Tibial nerve (tissue), 4 donors: ENCODE measurements at regions not wholly inside any gene's neighbourhood (a gene's known extent, or its start where the extent isn't known, plus 50 kb on each side); places are given as distances from the start of the nearest gene placed in this dataset.

Experiments used
- DNase-seq, 2 donors: peaks; one replicate each; pipeline ENCODE4 v3.0.0-alpha.2; 2019; ENCODE audit warnings: low spot score in 2 of 2
- H3K27ac ChIP-seq, 4 donors: fragments of 200-600 bp; sonication (generic) in 3 of 4; one replicate each; pipeline ENCODE4 v1.5.1; 2017 to 2019; ENCODE audit warnings: mild to moderate bottlenecking in 1 of 4
- H3K27me3 ChIP-seq, 2 donors: fragments of 200-600 bp; sonication (generic) in 1 of 2; one replicate each; pipeline versions ENCODE4 v1.5.1 to v1.6.0; 2017 to 2019
- H3K36me3 ChIP-seq, 3 donors: fragments of 200-600 bp; sonication (generic); one replicate each; pipeline ENCODE4 v1.5.1; 2018 to 2019
- H3K4me1 ChIP-seq, 4 donors: fragments of 200-600 bp; sonication (generic) in 3 of 4; one replicate each; pipeline ENCODE4 v1.5.1; 2017 to 2019
- H3K4me3 ChIP-seq, 4 donors: fragments of 200-600 bp; sonication (generic) in 3 of 4; one replicate each; pipeline ENCODE4 v1.5.1; 2017 to 2019; ENCODE audit warnings: mild to moderate bottlenecking in 1 of 4, moderate library complexity in 1 of 4
- H3K9me3 ChIP-seq, 4 donors: fragments of 200-600 bp; sonication (generic) in 3 of 4; one replicate each; pipeline ENCODE4 v1.5.1; 2017 to 2019
- EP300 ChIP-seq, 2 donors: sonication (generic); formaldehyde crosslinking; IDR thresholded peaks; one replicate each; pipeline ENCODE4 v1.6.1; 2017; ENCODE audit warnings: antibody characterized with exemption in 2 of 2, mild to moderate bottlenecking in 1 of 2
- POLR2A ChIP-seq, 2 donors: fragments of 450-650 bp; IDR thresholded peaks; one replicate each; pipeline ENCODE4 v1.6.1; 2017; ENCODE audit warnings: antibody characterized with exemption in 2 of 2, mild to moderate bottlenecking in 2 of 2, moderate library complexity in 2 of 2
- WGBS, 2 donors: methylation state at CpG; one replicate each; pipeline ENCODE4 v1.1.5; 2018; 5-methylcytosine and 5-hydroxymethylcytosine counted together
- TF ChIP-seq, protein P1 (sequence below), 5 experiments: fragments of 200-600 bp in 3 of 5; fragments of 450-650 bp in 2 of 5; sonication (generic) in 3 of 5; IDR thresholded peaks; one replicate each; pipeline ENCODE4 v1.5.1; 2016 to 2019; ENCODE audit warnings: antibody characterized with exemption in 5 of 5, mild to moderate bottlenecking in 3 of 5, moderate library complexity in 2 of 5

DNA sequence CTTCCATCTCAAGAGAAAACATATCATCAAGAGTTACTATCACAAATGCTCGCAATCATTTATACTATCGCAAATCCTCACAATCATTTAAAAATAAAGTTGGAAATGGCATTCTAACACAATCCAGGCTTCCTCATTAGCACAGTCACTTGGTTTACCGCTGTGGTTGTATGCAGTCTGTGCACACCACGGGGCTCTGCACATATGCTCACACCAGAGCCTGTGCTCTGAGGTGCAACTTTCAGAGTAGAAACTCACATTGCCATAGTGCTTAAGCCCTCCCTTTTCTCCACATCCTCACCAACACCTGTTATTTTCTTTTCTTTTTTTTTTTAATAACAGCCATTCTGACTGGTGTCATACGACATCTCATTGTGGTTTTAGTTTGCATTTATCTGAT, 235.6 kb upstream of the KLF6 start:
- TF ChIP-seq, protein P1, sequence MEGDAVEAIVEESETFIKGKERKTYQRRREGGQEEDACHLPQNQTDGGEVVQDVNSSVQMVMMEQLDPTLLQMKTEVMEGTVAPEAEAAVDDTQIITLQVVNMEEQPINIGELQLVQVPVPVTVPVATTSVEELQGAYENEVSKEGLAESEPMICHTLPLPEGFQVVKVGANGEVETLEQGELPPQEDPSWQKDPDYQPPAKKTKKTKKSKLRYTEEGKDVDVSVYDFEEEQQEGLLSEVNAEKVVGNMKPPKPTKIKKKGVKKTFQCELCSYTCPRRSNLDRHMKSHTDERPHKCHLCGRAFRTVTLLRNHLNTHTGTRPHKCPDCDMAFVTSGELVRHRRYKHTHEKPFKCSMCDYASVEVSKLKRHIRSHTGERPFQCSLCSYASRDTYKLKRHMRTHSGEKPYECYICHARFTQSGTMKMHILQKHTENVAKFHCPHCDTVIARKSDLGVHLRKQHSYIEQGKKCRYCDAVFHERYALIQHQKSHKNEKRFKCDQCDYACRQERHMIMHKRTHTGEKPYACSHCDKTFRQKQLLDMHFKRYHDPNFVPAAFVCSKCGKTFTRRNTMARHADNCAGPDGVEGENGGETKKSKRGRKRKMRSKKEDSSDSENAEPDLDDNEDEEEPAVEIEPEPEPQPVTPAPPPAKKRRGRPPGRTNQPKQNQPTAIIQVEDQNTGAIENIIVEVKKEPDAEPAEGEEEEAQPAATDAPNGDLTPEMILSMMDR (IDR thresholded peaks at IDR 0.05) = no peak
- TF ChIP-seq EP300 (IDR thresholded peaks at IDR 0.05) (no peak), POLR2A (IDR thresholded peaks at IDR 0.05) (no peak)
- no peaks in the 10 kb centered on the region for H3K4me1 ChIP-seq
- no peak overlapping the region for H3K4me3 ChIP-seq
- H3K27me3 ChIP-seq = no peaks in the 10 kb centered on the region
- DNase-seq = no peak
- no peaks in the 10 kb centered on the region for H3K36me3 ChIP-seq
- no peak overlapping the region for H3K27ac ChIP-seq
- WGBS, 2 donors = 96% methylated on average over 5 of the region's 5 CpGs
- no peaks in the 10 kb centered on the region for H3K9me3 ChIP-seq

DNA sequence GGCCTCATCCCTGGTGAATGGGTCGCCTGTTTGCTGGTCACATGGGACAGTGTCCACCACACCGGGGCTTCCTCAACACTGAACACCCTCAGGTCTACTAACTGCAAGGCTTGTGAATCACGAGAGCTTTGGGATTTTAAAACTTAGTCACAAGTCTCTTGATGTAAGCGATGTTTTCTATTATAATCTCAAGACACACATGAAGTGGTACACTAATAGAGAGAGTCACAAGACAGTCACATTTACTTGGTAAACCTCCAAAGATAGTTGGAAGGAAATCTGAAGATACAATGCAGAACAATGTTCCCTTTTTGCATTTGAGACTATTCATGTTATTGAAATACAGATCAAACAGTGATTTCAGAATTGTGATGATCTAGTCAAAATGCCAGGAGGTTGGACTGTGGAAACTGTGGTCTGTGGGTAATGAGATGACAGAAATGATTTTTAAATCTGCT, 233.1 kb upstream of the KLF6 start:
- Histone ChIP-seq H3K4me3 (no peak overlapping the region), H3K36me3 (no peaks in the 10 kb centered on the region), H3K9me3 (no peaks in the 10 kb centered on the region), H3K4me1 (no peaks in the 10 kb centered on the region), H3K27ac (peak overlapping the region in 2 of 4 donors; percentile 7 to 23), H3K27me3 (no peaks in the 10 kb centered on the region)
- TF ChIP-seq EP300 (IDR thresholded peaks at IDR 0.05) = peak in 1 of 2 donors; percentile 45
- TF ChIP-seq POLR2A (IDR thresholded peaks at IDR 0.05) = no peak
- WGBS, 2 donors = 54 to 63% methylated on average over 4 of the region's 4 CpGs
- no peak for DNase-seq

DNA sequence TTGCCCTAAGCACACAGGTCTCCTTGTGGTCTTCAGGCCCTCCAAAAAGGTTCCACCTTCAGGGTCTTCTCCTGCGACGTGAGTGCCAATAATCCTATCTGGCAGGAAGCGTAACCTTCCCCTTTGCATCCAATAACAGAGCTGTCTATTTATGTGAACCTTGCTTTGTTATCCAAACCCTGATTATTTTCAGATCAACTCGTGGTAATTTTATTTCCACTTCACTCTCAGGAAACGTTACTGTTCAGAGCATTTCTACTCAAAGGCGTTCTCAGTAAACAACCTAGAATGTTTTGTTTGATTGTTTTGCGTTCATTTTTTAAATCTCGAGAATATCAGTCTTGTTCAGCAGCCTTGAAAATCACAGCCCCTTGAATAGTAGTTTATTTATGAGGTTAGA, 232.3 kb upstream of the KLF6 start:
- Histone ChIP-seq H3K9me3 (no peaks in the 10 kb centered on the region), H3K4me3 (no peak overlapping the region), H3K27me3 (no peaks in the 10 kb centered on the region), H3K36me3 (no peaks in the 10 kb centered on the region), H3K4me1 (no peaks in the 10 kb centered on the region), H3K27ac (peak overlapping the region in 2 of 4 donors; percentile 7 to 23)
- DNase-seq = no peak
- TF ChIP-seq EP300 (IDR thresholded peaks at IDR 0.05) = no peak
- no peak for TF ChIP-seq POLR2A (IDR thresholded peaks at IDR 0.05)
- TF ChIP-seq, protein P1 (IDR thresholded peaks at IDR 0.05) = no peak
- 57% methylated on average over 8 of the region's 8 CpGs for WGBS, 2 donors

DNA sequence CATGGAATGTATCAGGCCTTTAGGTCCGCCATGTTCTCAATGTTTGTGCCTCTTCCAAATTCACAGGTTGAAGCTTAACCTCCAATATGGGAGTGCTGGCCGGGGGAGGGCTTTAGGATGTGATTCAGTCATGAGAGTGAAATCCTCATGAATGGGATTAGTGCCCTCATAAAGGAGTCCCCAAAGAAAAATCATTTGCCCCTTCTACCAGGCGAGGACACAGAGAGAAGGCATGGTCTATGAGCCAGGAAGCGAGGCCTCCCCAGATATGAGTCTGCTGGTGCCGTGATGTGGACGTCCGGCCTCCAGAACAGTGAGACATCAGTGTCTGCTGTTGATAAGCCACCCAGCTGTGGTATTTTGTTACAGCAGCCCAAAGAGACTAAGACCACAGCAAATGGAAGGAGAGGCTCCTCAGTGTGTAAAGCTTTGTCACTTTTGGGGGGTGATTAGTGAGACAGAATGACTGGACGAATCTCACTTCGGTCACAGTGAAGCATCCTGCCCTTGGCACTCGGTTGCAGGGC, 231.3 kb upstream of the KLF6 start:
- Histone ChIP-seq H3K36me3 (no peaks in the 10 kb centered on the region), H3K27me3 (no peaks in the 10 kb centered on the region), H3K4me3 (no peak overlapping the region), H3K27ac (no peak overlapping the region), H3K9me3 (no peaks in the 10 kb centered on the region), H3K4me1 (no peaks in the 10 kb centered on the region)
- DNase-seq = no peak
- 95 to 98% methylated on average over 10 of the region's 10 CpGs for WGBS, 2 donors
- TF ChIP-seq, protein P1 (IDR thresholded peaks at IDR 0.05) = no peak
- TF ChIP-seq EP300 (IDR thresholded peaks at IDR 0.05) (no peak), POLR2A (IDR thresholded peaks at IDR 0.05) (no peak)

DNA sequence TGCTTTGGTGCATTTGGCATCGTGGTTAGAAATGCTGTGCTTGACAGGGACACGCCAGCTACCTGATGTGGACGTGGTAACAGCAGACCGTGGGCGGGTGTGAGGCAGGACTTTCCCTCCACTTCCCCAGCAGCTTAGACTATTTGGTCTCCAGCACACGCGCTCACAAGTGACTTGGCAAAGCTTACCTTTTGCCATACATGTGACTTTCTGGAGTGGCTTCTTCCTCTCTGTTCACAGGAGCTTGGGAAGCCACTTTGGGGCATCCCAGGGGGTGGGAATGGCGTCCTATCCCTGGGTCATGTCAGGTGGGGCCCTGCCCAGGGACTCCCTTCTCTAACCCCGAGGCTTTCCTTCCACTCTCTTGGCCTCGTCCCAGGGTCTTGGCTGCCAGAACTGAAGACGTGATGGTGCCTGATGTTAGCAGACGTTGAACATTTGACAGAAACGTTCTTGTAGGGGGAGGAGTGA, 228.7 kb upstream of the KLF6 start:
- TF ChIP-seq EP300 (IDR thresholded peaks at IDR 0.05) = no peak
- TF ChIP-seq, protein P1 (IDR thresholded peaks at IDR 0.05) = no peak
- TF ChIP-seq POLR2A (IDR thresholded peaks at IDR 0.05) = no peak
- Histone ChIP-seq H3K36me3 (no peaks in the 10 kb centered on the region), H3K27me3 (no peaks in the 10 kb centered on the region), H3K4me3 (no peak overlapping the region), H3K9me3 (no peaks in the 10 kb centered on the region), H3K4me1 (no peaks in the 10 kb centered on the region), H3K27ac (no peak overlapping the region)
- no peak for DNase-seq
- 69 to 70% methylated on average over 13 of the region's 13 CpGs for WGBS, 2 donors
